Stimulated activated CD4-positive, alpha-beta T cell treated with anti-CD3 and anti-CD28 coated beads, Interleukin-12 subunit alpha, Interleukin-12 subunit beta, amount 100 ng/mL, for 24 hours (primary cell): ENCODE measurements at regions not wholly inside any gene's neighbourhood (a gene's known extent, or its start where the extent isn't known, plus 50 kb on each side); places are given as distances from the start of the nearest gene placed in this dataset.
"Not testable (repeated sequence)": the region's sequence is repeated elsewhere in the genome, so short reads cannot be mapped to it uniquely, and the experiment has no call there.

Experiments
- DNase-seq, 2 experiments: peaks; one replicate each; pipeline ENCODE4 v3.0.0-alpha.2; 2020; ENCODE audit warnings: low read depth in 2 of 2

GRCh38 chr2:180306346-180306745 lies 299.2 kb upstream of the CWC22 start:
- no peak for DNase-seq

- no peak for DNase-seq
These were observed 284.7 kb upstream of the CWC22 start for GRCh38 chr2:180291552-180292421.

- no peak for DNase-seq
These were observed 284.0 kb upstream of the CWC22 start for GRCh38 chr2:180291060-180291459.

- DNase-seq: no peak
These were observed 282.5 kb upstream of the CWC22 start for GRCh38 chr2:180289627-180290026.

- no peak for DNase-seq
These were observed 272.5 kb upstream of the CWC22 start for GRCh38 chr2:180279581-180279980.

- DNase-seq: no peak
These were observed 269.6 kb upstream of the CWC22 start for GRCh38 chr2:180276733-180277132.

GRCh38 chr2:180268006-180268405 lies 260.9 kb upstream of the CWC22 start:
- DNase-seq: no peak

GRCh38 chr2:180261976-180262375 lies 254.9 kb upstream of the CWC22 start:
- DNase-seq: no peak

- DNase-seq: no peak
These were observed 251.5 kb upstream of the CWC22 start for GRCh38 chr2:180258579-180258978.

- DNase-seq: no peak
These were observed 251.0 kb upstream of the CWC22 start for GRCh38 chr2:180258041-180258537.

GRCh38 chr2:180257247-180257646 lies 250.2 kb upstream of the CWC22 start:
- no peak for DNase-seq

- no peak for DNase-seq
These were observed 248.9 kb upstream of the CWC22 start for GRCh38 chr2:180255981-180256380.

- DNase-seq: no peak
These were observed 247.8 kb upstream of the CWC22 start for GRCh38 chr2:180254872-180255271.

- no peak for DNase-seq
These were observed 240.6 kb upstream of the CWC22 start for GRCh38 chr2:180247658-180248057.

- DNase-seq: no peak
These were observed 239.2 kb upstream of the CWC22 start for GRCh38 chr2:180246268-180246667.

- no peak for DNase-seq
These were observed 233.7 kb upstream of the CWC22 start for GRCh38 chr2:180240774-180241173.

GRCh38 chr2:180238729-180239128 lies 231.6 kb upstream of the CWC22 start:
- DNase-seq: no peak

- not testable (repeated sequence) for DNase-seq
These were observed 229.0 kb upstream of the CWC22 start for GRCh38 chr2:180236061-180236460.

- DNase-seq: not testable (repeated sequence)
These were observed 228.4 kb upstream of the CWC22 start for GRCh38 chr2:180235506-180235905.

GRCh38 chr2:180234991-180235390 lies 227.9 kb upstream of the CWC22 start:
- not testable (repeated sequence) for DNase-seq

- no peak for DNase-seq
These were observed 223.9 kb upstream of the CWC22 start for GRCh38 chr2:180231015-180231414.

- no peak for DNase-seq
These were observed 220.4 kb upstream of the CWC22 start for GRCh38 chr2:180227461-180227860.

- DNase-seq: no peak
These were observed 218.0 kb upstream of the CWC22 start for GRCh38 chr2:180225118-180225517.

GRCh38 chr2:180222644-180223043 lies 215.5 kb upstream of the CWC22 start:
- DNase-seq: no peak
